BJ (cell line): ENCODE measurements at regions not wholly inside any gene's neighbourhood (a gene's known extent, or its start where the extent isn't known, plus 50 kb on each side); places are given as distances from the start of the nearest gene placed in this dataset.

Experiments
- CTCF ChIA-PET: fragments of 350-600 bp; formaldehyde crosslinking; extraction: SDS; loops from one replicate; lab custom pipeline; 2021; ENCODE audit warnings: antibody characterized with exemption, inconsistent platforms; lab: Yijun Ruan, JAX
- POLR2A ChIA-PET: fragments of 300-600 bp; sonication (Branson Sonifier 250); formaldehyde crosslinking; extraction: SDS; loops from one replicate; lab custom pipeline; 2021; ENCODE audit warnings: antibody characterized with exemption; lab: Charles Lee
- DNase-seq: peaks from one replicate; pipeline ENCODE4 v3.0.0-alpha.2; 2011; ENCODE audit warnings: low read depth
- H3K27me3 ChIP-seq: 2 replicates; pipeline ENCODE4 v1.6.0; 2011; ENCODE audit warnings: low read length; ENCODE audit not compliant: control insufficient read depth, insufficient read depth
- H3K36me3 ChIP-seq: 2 replicates; pipeline ENCODE4 v1.5.1; 2011; ENCODE audit warnings: low read length; ENCODE audit not compliant: control insufficient read depth, insufficient read depth
- H3K4me3 ChIP-seq: 2 replicates; pipeline ENCODE4 v1.5.1; 2011; ENCODE audit warnings: low read depth, mild to moderate bottlenecking, control low read depth, low read length
- CTCF ChIP-seq: IDR thresholded peaks from 2 replicates; pipeline ENCODE4 v1.5.1; 2011; ENCODE audit warnings: low read depth, mild to moderate bottlenecking, control low read depth, inconsistent platforms, low read length, moderate library complexity; ENCODE audit not compliant: insufficient read depth

DNA sequence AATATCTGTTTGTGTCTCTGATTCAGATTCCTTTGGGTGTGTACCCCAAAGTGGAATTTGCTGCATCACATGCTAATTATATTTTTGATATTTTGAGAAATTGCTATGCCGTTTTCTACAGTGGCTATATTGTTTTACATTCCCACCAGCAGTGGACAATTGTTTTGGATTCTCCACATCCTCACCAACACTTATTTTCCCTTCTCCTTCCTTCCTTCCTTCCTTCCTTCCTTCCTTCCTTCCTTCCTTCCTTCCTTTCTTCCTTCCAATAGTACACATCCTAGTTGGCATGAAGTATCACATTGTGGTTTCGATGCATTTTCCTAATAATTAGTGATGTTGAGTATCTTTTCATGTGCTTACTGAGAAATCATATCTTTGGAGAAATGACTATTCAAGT is 535.5 kb downstream of the SH2D4B start:
- Histone ChIP-seq H3K4me3 (no peak overlapping the region), H3K27me3 (no peaks in the 10 kb centered on the region), H3K36me3 (no peaks in the 10 kb centered on the region)
- no peak for DNase-seq
- CTCF ChIA-PET: no interaction called here
- no peak for TF ChIP-seq CTCF
- POLR2A ChIA-PET: no interaction called here

GRCh38 chr10:81081887-81082620 is 544.4 kb downstream of the SH2D4B start:
- H3K4me3 ChIP-seq: no peak overlapping the region
- POLR2A ChIA-PET: no interaction called here
- H3K36me3 ChIP-seq: no peaks in the 10 kb centered on the region
- CTCF ChIA-PET: interaction anchor here (0.6 kb wide), 1 partner anchor 47 kb away, joined by 3 read pairs; no protein-coding TSS in a partner anchor
- no peaks in the 10 kb centered on the region for H3K27me3 ChIP-seq
- no peak for TF ChIP-seq CTCF
- no peak for DNase-seq

- DNase-seq: no peak
- ChIA-PET POLR2A (no interaction called here), CTCF (no interaction called here)
- H3K4me3 ChIP-seq: no peak overlapping the region
- H3K27me3 ChIP-seq: no peaks in the 10 kb centered on the region
- H3K36me3 ChIP-seq: no peaks in the 10 kb centered on the region
- TF ChIP-seq CTCF: no peak
These were observed 545.1 kb downstream of the SH2D4B start for GRCh38 chr10:81082621-81083376.

GRCh38 chr10:81093056-81093455 is 555.4 kb downstream of the SH2D4B start:
- Histone ChIP-seq H3K36me3 (no peaks in the 10 kb centered on the region), H3K4me3 (no peak overlapping the region), H3K27me3 (no peaks in the 10 kb centered on the region)
- DNase-seq: no peak
- no peak for TF ChIP-seq CTCF
- ChIA-PET CTCF (no interaction called here), POLR2A (no interaction called here)

- no peak for DNase-seq
- no peak for TF ChIP-seq CTCF
- ChIA-PET POLR2A (no interaction called here), CTCF (no interaction called here)
- Histone ChIP-seq H3K27me3 (no peaks in the 10 kb centered on the region), H3K4me3 (no peak overlapping the region), H3K36me3 (no peaks in the 10 kb centered on the region)
These were observed 557.5 kb downstream of the SH2D4B start for GRCh38 chr10:81095238-81095637.
